GM12872 (cell line): ENCODE measurements at regions not wholly inside any gene's neighbourhood (a gene's known extent, or its start where the extent isn't known, plus 50 kb on each side); places are given as distances from the start of the nearest gene placed in this dataset.

Experiments
- TF ChIP-seq, protein P1 (sequence below): IDR thresholded peaks from 3 replicates; pipeline ENCODE4 v1.5.1; 2011; ENCODE audit warnings: low read depth, mild to moderate bottlenecking, low read length, moderate library complexity; ENCODE audit not compliant: insufficient read depth

- TF ChIP-seq, protein P1, sequence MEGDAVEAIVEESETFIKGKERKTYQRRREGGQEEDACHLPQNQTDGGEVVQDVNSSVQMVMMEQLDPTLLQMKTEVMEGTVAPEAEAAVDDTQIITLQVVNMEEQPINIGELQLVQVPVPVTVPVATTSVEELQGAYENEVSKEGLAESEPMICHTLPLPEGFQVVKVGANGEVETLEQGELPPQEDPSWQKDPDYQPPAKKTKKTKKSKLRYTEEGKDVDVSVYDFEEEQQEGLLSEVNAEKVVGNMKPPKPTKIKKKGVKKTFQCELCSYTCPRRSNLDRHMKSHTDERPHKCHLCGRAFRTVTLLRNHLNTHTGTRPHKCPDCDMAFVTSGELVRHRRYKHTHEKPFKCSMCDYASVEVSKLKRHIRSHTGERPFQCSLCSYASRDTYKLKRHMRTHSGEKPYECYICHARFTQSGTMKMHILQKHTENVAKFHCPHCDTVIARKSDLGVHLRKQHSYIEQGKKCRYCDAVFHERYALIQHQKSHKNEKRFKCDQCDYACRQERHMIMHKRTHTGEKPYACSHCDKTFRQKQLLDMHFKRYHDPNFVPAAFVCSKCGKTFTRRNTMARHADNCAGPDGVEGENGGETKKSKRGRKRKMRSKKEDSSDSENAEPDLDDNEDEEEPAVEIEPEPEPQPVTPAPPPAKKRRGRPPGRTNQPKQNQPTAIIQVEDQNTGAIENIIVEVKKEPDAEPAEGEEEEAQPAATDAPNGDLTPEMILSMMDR, result no peak
These were observed 183.0 kb downstream of the RAB11FIP2 start for GRCh38 chr10:117863771-117864170.

- TF ChIP-seq, protein P1, result no peak
These were observed 180.8 kb downstream of the RAB11FIP2 start for GRCh38 chr10:117865945-117866344.

- TF ChIP-seq, protein P1, result no peak
These were observed 178.6 kb downstream of the RAB11FIP2 start for GRCh38 chr10:117868151-117868550.

GRCh38 chr10:117875793-117876192 lies 170.9 kb downstream of the RAB11FIP2 start:
- TF ChIP-seq, protein P1, result no peak

DNA sequence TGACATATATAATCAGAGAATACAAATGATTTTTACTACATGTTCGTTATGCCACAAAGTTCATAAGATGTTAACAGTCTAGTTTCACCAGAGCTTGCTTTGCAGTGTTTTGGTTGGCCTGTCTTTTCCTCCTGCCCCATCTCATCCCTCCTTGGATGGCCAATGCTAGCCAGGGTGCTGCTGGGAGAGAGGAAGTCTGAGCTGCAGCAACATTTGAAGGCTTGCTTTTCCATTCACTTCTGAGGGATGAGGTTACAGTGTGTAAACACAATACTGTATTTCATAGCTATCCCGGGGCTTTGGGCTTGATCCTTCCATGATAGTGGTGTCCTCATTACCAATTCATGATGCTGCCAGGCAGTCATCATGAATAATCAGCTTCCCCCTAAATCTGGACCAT lies 170.5 kb downstream of the RAB11FIP2 start:
- TF ChIP-seq, protein P1, result no peak

DNA sequence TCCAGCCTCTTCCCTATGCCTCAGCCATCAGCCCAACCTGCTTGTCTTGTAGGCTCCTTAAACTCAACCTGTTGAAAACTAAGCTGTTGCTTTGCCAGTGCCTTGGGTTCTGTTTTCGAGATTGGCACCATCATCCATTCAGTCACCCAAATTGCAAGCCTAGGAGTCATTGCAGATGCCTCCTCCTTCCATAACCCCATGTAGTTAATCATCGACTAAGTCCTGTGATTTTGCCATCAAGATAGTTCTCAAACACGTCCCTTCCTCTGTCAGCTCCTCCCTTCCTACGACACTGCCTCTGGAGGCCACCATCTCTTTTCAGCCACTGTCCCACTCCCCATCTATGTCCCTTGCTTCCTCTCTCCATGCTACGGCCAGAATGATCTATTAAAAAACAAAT lies 168.1 kb downstream of the RAB11FIP2 start:
- TF ChIP-seq, protein P1, result no peak

DNA sequence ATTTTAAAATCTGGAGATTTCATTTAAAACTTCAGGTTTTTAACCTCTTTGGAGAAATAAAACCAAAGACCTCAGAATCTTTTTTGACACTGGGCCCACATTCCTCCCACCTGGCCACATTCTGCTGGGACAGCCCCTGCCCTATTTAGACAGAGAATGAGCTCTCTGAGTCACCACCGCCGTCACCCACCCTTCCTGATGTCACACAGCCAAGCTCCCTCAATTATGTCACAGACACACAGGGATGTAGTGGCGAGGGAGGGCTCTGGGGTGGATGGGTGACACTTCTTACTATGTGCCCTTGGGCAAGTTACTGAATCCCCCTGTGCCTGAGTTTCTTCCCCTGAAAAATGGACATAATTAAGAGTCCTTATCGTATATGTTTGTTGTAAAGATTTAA lies 162.6 kb downstream of the RAB11FIP2 start:
- TF ChIP-seq, protein P1, result no peak

DNA sequence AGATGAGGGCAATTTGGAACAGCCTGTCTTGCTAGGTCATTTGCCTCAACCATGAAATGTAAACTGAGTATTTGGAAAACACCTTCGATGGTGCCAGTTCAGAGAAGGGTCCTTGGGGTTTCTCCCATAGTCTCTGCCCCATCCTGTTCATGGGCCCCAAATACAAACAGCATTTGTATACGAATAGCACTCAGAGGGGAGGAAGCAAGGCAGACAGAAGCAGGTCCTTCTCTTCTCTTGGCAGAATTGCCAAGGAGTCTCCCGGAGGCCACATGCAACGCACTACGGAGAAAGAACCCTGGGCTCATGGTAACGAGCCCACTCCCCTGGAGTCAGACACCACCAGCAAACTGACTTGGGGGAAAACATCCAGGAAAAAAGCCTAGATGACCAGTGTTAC lies 162.1 kb downstream of the RAB11FIP2 start:
- TF ChIP-seq, protein P1, result no peak
